SK-N-SH treated with all-trans-retinoic acid at 6 μM for 48 hours (cell line): ENCODE measurements at regions not wholly inside any gene's neighbourhood (a gene's known extent, or its start where the extent isn't known, plus 50 kb on each side); places are given as distances from the start of the nearest gene placed in this dataset.

ENCODE experiments used
- ESRRG ChIP-seq: fragments of 250-450 bp; sonication (Bioruptor Pico); IDR thresholded peaks from 2 replicates; pipeline ENCODE4 v1.6.1; 2021; ENCODE audit warnings: mild to moderate bottlenecking
- GLIS3 ChIP-seq: fragments of 250-450 bp; sonication (Bioruptor Pico); IDR thresholded peaks from 2 replicates; pipeline ENCODE4 v1.5.0; 2020; ENCODE audit warnings: mild to moderate bottlenecking, moderate library complexity

DNA sequence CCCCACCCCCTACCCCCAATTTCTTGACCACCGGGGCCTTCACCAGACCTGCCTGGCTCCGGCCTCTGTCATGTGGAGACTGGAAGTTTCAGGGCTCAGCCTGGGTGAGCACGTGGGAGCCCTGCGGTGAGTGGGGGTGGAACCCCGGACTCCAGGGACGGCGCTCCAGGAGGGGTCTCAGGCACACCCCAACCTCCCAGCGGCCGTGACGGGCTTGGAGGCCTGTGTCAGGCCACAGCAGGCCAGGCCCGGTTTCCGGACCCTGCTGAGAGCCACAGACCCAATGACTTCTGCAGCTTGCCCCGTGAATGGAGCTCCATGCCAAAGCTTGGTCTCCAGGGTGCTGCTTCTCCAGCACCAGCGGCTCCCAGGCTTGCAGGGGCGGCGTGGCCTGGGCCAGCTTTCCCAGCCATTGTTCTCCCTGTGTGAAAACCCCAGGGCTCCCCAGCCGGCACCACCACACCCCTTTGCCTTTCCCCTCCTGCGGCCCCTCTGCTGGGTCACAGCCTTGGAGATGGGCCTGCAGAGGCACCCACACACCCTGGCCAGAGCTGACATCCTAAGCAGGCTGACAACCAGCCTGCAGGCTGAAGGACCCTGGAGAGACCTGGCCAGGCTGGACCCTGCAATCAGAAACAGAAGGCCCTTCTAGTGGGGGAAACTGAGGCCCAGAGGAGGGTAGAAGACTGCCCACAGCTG lies 186.2 kb upstream of the C14orf180 start:
- TF ChIP-seq GLIS3 (CRISPR knock-in tag): no peak
- no peak for TF ChIP-seq ESRRG (CRISPR knock-in tag)
